Smooth muscle cell (in vitro differentiated cells): ENCODE measurements at regions not wholly inside any gene's neighbourhood (a gene's known extent, or its start where the extent isn't known, plus 50 kb on each side); places are given as distances from the start of the nearest gene placed in this dataset.

Experiments used
- DNase-seq: peaks from one replicate; lab custom pipeline; 2025; ENCODE audit not compliant: unreplicated experiment; lab: John Stamatoyannopoulos, UW
- H2AFZ ChIP-seq: fragments of 200-600 bp; sonication (generic); 2 replicates; pipeline ENCODE4 v1.6.0; 2016; ENCODE audit warnings: antibody characterized with exemption, low read depth, mild to moderate bottlenecking
- H3F3A ChIP-seq: fragments of 200-600 bp; sonication (generic); 2 replicates; pipeline ENCODE4 v1.6.0; 2017; ENCODE audit warnings: antibody characterized with exemption, low read depth
- H3K27ac ChIP-seq: fragments of 200-600 bp; sonication (generic); 2 replicates; pipeline ENCODE4 v1.5.1; 2016; ENCODE audit warnings: low read depth, mild to moderate bottlenecking
- H3K27me3 ChIP-seq: fragments of 200-600 bp; sonication (generic); 2 replicates; pipeline ENCODE4 v1.6.1; 2016; ENCODE audit warnings: low read depth, mild to moderate bottlenecking
- H3K36me3 ChIP-seq: fragments of 200-600 bp; sonication (generic); 2 replicates; pipeline ENCODE4 v1.5.1; 2016; ENCODE audit warnings: low read depth
- H3K4me1 ChIP-seq: fragments of 200-600 bp; sonication (generic); 2 replicates; pipeline ENCODE4 v1.5.1; 2016; ENCODE audit warnings: low read depth
- H3K4me2 ChIP-seq: fragments of 200-600 bp; sonication (generic); 2 replicates; pipeline ENCODE4 v1.6.0; 2016; ENCODE audit warnings: mild to moderate bottlenecking
- H3K4me3 ChIP-seq: fragments of 200-600 bp; sonication (generic); 2 replicates; pipeline ENCODE4 v1.5.1; 2016; ENCODE audit warnings: mild to moderate bottlenecking
- H3K79me2 ChIP-seq: fragments of 200-600 bp; sonication (generic); 2 replicates; pipeline ENCODE4 v1.6.0; 2016; ENCODE audit warnings: low read depth, mild to moderate bottlenecking
- H3K9ac ChIP-seq: fragments of 200-600 bp; sonication (generic); 2 replicates; pipeline ENCODE4 v1.6.0; 2016; ENCODE audit warnings: low read depth
- H3K9me3 ChIP-seq: fragments of 200-600 bp; sonication (generic); replicated peaks from 2 replicates; pipeline ENCODE4 v1.5.1; 2016; ENCODE audit warnings: low read depth
- H4K20me1 ChIP-seq: fragments of 200-600 bp; sonication (generic); 2 replicates; pipeline ENCODE4 v1.6.0; 2016; ENCODE audit warnings: low read depth
- WGBS: methylation state at CpG from one replicate; pipeline ENCODE4 v1.1.7; 2016; ENCODE audit warnings: low lambda C conversion rate; 5-methylcytosine and 5-hydroxymethylcytosine counted together
- TF ChIP-seq, protein P1 (sequence below): fragments of 200-600 bp; sonication (generic); IDR thresholded peaks from 2 replicates; pipeline ENCODE4 v1.5.1; 2017; ENCODE audit warnings: borderline replicate concordance, mild to moderate bottlenecking, antibody characterized with exemption; ENCODE audit not compliant: insufficient read depth, poor library complexity, severe bottlenecking

DNA sequence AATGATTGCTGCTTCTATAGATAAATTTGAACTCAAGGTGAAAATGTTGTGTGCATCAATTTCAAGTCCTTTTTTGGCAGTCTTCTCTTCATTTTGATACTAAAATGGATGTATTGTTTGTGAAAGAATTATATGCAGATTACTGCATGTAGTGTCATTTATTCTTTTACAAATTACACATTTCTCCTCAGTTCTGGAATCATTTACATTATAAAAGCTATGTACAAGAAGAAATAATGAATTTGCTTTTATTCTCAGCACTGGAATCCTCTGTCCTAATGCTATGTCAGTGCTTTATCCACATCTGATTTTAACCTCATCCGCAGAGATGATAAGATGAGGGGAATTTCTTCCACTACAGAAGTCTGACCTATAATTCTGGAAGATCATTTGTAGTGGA lies 220.8 kb upstream of the UBE2E3 start:
- Histone ChIP-seq H4K20me1 (no peaks in the 10 kb centered on the region), H3K27ac (no peak overlapping the region), H3K9me3 (no peaks in the 10 kb centered on the region), H3K27me3 (no peaks in the 10 kb centered on the region), H3K9ac (no peak overlapping the region), H3K4me1 (no peaks in the 10 kb centered on the region), H3K79me2 (no peaks in the 10 kb centered on the region), H3K4me3 (no peak overlapping the region), H3K4me2 (no peak overlapping the region), H2AFZ (no peak overlapping the region), H3K36me3 (no peaks in the 10 kb centered on the region), H3F3A (no peaks in the 10 kb centered on the region)
- WGBS: 98% methylated on average over 1 of the region's 1 CpG
- TF ChIP-seq, protein P1, sequence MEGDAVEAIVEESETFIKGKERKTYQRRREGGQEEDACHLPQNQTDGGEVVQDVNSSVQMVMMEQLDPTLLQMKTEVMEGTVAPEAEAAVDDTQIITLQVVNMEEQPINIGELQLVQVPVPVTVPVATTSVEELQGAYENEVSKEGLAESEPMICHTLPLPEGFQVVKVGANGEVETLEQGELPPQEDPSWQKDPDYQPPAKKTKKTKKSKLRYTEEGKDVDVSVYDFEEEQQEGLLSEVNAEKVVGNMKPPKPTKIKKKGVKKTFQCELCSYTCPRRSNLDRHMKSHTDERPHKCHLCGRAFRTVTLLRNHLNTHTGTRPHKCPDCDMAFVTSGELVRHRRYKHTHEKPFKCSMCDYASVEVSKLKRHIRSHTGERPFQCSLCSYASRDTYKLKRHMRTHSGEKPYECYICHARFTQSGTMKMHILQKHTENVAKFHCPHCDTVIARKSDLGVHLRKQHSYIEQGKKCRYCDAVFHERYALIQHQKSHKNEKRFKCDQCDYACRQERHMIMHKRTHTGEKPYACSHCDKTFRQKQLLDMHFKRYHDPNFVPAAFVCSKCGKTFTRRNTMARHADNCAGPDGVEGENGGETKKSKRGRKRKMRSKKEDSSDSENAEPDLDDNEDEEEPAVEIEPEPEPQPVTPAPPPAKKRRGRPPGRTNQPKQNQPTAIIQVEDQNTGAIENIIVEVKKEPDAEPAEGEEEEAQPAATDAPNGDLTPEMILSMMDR: no peak
- no peak for DNase-seq

DNA sequence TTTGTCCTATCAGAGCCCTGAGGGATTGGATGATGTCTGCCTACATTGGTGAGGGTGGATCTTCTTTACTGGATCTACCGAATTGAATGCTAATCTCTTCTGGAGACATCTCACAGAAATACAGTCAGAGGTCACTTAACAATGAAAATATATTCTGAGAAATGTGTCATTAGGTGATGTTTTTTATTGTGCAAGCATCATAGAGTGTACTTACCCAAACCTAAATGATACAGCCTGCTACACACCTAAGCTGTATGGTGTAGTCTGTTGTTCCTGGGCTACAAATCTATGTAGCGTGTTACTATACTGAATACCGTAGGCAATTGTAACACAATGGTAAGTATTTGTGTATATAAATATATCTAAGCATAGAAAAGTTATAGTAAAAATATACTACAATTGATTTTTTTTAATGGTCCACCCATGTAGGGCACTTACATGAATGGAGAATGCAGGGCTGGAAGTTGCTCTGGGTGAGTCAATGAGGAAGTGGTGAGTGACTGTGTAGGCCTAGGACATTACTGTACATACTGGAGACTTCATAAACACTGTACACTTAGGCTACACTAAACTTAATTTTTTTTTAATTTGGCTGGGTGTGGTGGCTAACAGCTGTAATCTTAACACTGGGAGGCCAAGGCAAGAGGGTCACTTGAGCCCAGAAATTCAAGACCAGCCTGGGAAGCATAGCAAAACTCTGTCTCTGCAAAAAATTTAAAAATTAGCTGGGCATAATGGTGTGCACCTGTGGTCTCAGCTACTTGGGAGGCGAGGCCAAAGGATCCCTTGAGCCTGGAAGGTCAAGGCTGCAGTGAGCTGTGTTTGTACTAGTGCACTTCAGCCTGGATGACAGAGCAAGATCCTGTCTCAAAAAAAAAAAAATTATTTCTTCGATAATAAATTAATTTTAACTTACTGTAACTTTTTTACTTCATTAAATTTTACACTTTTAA lies 226.3 kb upstream of the UBE2E3 start:
- H3K36me3 ChIP-seq: no peaks in the 10 kb centered on the region
- no peak overlapping the region for H3K4me3 ChIP-seq
- H3K27ac ChIP-seq: no peak overlapping the region
- no peak overlapping the region for H2AFZ ChIP-seq
- H3F3A ChIP-seq: no peaks in the 10 kb centered on the region
- TF ChIP-seq, protein P1: no peak
- no peaks in the 10 kb centered on the region for H3K4me1 ChIP-seq
- no peaks in the 10 kb centered on the region for H3K9me3 ChIP-seq
- H3K9ac ChIP-seq: no peak overlapping the region
- 94% methylated on average over 5 of the region's 5 CpGs for WGBS
- H3K27me3 ChIP-seq: no peaks in the 10 kb centered on the region
- H4K20me1 ChIP-seq: no peaks in the 10 kb centered on the region
- DNase-seq: no peak
- H3K4me2 ChIP-seq: no peak overlapping the region
- no peaks in the 10 kb centered on the region for H3K79me2 ChIP-seq

DNA sequence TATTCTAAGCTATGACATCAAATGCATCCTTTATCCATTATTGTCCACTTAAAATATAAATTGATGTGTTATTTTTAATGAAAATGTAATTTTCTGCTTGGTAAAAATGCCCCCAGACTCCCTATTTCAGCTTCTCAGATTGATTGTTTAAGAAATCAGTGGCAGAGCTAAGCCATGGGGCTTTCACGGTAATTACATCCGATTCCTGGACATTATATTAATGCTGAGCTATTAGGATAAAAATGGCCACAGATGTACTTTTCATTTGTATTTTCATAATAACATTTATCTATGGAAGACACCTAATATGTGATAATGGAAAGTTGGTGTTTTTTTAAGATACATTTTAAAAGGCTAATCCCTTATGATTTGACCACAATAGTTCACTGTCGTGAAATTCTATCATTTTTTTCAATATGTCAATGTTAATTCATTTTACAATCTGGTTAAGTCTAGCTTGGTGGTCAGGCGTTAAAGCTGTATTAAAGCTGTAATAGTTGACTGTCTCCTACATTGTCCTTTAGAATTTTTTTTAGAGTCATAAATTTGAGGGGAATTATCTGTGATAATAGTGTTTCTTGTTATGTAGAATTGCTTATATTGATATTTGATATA lies 229.0 kb upstream of the UBE2E3 start:
- WGBS: 95% methylated on average over 4 of the region's 4 CpGs
- Histone ChIP-seq H4K20me1 (no peaks in the 10 kb centered on the region), H3K4me2 (no peak overlapping the region), H3K27me3 (no peaks in the 10 kb centered on the region), H3K36me3 (no peaks in the 10 kb centered on the region), H2AFZ (no peak overlapping the region), H3F3A (no peaks in the 10 kb centered on the region), H3K9ac (no peak overlapping the region), H3K79me2 (no peaks in the 10 kb centered on the region), H3K9me3 (no peaks in the 10 kb centered on the region), H3K4me1 (no peaks in the 10 kb centered on the region), H3K4me3 (no peak overlapping the region), H3K27ac (no peak overlapping the region)
- TF ChIP-seq, protein P1: no peak
- DNase-seq: no peak
